ENCODE measurements at regions not wholly inside any gene's neighbourhood (a gene's known extent, or its start where the extent isn't known, plus 50 kb on each side); places are given as distances from the start of the nearest gene placed in this dataset.
"Not testable (repeated sequence)": the region's sequence is repeated elsewhere in the genome, so short reads cannot be mapped to it uniquely, and the experiment has no call there.

GRCh38 chr1:37184789-37185188 is 150.5 kb upstream of the GRIK3 start:
- no peak overlapping the region for H3K27ac ChIP-seq
- TF ChIP-seq, protein P1, sequence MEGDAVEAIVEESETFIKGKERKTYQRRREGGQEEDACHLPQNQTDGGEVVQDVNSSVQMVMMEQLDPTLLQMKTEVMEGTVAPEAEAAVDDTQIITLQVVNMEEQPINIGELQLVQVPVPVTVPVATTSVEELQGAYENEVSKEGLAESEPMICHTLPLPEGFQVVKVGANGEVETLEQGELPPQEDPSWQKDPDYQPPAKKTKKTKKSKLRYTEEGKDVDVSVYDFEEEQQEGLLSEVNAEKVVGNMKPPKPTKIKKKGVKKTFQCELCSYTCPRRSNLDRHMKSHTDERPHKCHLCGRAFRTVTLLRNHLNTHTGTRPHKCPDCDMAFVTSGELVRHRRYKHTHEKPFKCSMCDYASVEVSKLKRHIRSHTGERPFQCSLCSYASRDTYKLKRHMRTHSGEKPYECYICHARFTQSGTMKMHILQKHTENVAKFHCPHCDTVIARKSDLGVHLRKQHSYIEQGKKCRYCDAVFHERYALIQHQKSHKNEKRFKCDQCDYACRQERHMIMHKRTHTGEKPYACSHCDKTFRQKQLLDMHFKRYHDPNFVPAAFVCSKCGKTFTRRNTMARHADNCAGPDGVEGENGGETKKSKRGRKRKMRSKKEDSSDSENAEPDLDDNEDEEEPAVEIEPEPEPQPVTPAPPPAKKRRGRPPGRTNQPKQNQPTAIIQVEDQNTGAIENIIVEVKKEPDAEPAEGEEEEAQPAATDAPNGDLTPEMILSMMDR (conservative IDR thresholded peaks at IDR 0.05): no peak
- no peak for TF ChIP-seq ZFX (IDR thresholded peaks at IDR 0.05)

DNA sequence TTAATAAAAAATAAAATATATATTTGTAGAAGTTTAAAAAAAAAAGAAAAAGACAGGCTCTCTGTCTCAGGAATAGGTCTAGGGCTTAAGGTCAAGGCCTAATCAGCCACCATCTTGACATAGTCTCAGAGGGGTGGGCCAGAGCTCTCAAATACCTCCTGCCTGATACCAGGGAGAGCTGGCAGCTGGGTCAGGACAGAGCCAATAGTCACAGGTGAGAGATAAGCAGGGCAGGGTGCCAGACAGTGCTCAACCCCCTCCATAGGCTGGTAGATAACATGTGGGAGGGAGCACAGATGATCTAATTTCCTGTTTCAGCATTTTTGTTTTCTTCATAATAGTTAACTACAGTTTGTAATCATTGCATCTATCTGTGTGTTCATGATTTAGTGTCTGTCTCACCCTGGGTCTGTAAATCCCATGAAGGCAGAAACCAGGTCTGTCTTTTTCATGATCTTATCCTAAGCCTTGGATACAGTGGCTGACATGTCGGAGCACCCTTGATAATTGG is 152.0 kb upstream of the GRIK3 start:
- no peak for TF ChIP-seq ZFX (IDR thresholded peaks at IDR 0.05)
- TF ChIP-seq, protein P1 (conservative IDR thresholded peaks at IDR 0.05): no peak
- H3K27ac ChIP-seq: no peak overlapping the region

DNA sequence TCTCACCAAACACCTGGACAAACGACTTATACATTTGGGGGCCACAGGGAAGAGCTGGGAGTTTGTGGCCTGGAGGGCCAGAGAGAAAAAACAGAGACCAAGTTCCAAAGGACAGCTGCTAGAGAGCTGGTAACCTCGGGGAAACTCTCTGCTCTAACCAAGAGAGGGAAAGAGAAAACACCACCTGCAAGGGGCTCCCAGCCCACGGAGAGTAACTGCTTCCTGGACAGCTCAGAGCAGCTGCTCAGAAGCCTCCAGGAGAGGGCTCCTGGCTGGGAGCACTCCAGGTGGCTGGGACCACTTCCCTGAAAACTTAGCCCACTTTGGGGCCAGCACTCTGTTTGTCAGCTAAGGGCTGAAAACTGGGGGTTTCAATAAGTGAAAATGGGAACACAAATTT is 154.8 kb upstream of the GRIK3 start:
- no peak for TF ChIP-seq ZFX (IDR thresholded peaks at IDR 0.05)
- no peak overlapping the region for H3K27ac ChIP-seq

- no peak for TF ChIP-seq ZFX (IDR thresholded peaks at IDR 0.05)
- TF ChIP-seq, protein P1 (conservative IDR thresholded peaks at IDR 0.05): no peak
- H3K27ac ChIP-seq: no peak overlapping the region
Observed at GRCh38 chr1:37197411-37197810, 163.1 kb upstream of the GRIK3 start.

DNA sequence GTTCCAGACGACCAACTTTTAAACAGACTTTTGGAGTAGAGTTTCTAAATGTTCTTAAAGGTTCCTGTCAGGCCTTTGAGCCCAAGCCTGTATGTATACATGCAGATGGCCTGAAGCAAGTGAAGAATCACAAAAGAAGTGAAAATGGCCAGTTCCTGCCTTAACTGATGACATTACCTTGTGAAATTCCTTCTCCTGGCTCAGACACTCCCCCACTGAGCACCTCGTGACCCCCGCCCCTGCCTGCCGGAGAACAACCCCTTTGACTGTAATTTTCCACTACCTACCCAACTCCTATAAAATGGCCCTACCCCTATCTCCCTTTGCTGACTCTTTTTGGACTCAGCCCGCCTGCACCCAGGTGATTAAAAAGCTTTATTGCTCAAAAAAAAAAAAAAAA is 180.0 kb upstream of the GRIK3 start:
- not testable (repeated sequence) for H3K27ac ChIP-seq

GRCh38 chr1:37233606-37234005 is 199.3 kb upstream of the GRIK3 start:
- H3K27ac ChIP-seq: no peak overlapping the region
- TF ChIP-seq, protein P1 (conservative IDR thresholded peaks at IDR 0.05): no peak

GRCh38 chr1:37234941-37235418 is 200.7 kb upstream of the GRIK3 start:
- H3K27ac ChIP-seq: no peak overlapping the region
- TF ChIP-seq ZFX (IDR thresholded peaks at IDR 0.05): no peak
- TF ChIP-seq, protein P1 (conservative IDR thresholded peaks at IDR 0.05): no peak

- TF ChIP-seq ZFX (IDR thresholded peaks at IDR 0.05): no peak
- no peak overlapping the region for H3K27ac ChIP-seq
Observed at GRCh38 chr1:37237948-37238347, 203.6 kb upstream of the GRIK3 start.

- H3K27ac ChIP-seq: no peak overlapping the region
- no peak for TF ChIP-seq ZFX (IDR thresholded peaks at IDR 0.05)
- TF ChIP-seq, protein P1 (conservative IDR thresholded peaks at IDR 0.05): no peak
Observed at GRCh38 chr1:37238364-37239224, 204.3 kb upstream of the GRIK3 start.
